Natural killer cell (primary cell): ENCODE measurements at regions not wholly inside any gene's neighbourhood (a gene's known extent, or its start where the extent isn't known, plus 50 kb on each side); places are given as distances from the start of the nearest gene placed in this dataset.

Source experiments
- ATAC-seq, 3 donors: fragments of 150-1000 bp in 2 of 3; fragments of 200-7000 bp in 1 of 3; cut with Tn5 transposase; 1 replicate in 1 of 3; 2 replicates in 2 of 3; pipeline ENCODE4 v1.10.0; 2021; ENCODE audit warnings: mild to moderate bottlenecking in 2 of 3, moderate library complexity in 2 of 3
- DNase-seq, 2 donors: peaks; one replicate each; pipeline versions ENCODE4 v3.0.0 to v3.0.0-alpha.2; 2013 to 2021; ENCODE audit warnings: mixed read lengths in 1 of 2
- H3K27ac ChIP-seq: one replicate; pipeline ENCODE4 v1.5.1; 2013; ENCODE audit warnings: mild to moderate bottlenecking, low read length
- H3K27me3 ChIP-seq: one replicate; pipeline ENCODE4 v1.6.1; 2013; ENCODE audit warnings: low read length; ENCODE audit not compliant: control insufficient read depth, insufficient read depth
- H3K36me3 ChIP-seq: one replicate; pipeline ENCODE4 v1.6.1; 2013; ENCODE audit warnings: low read length; ENCODE audit not compliant: control insufficient read depth, insufficient read depth
- H3K4me1 ChIP-seq: one replicate; pipeline ENCODE4 v1.6.1; 2013; ENCODE audit warnings: low read length; ENCODE audit not compliant: control insufficient read depth, insufficient read depth
- H3K4me3 ChIP-seq: one replicate; pipeline ENCODE4 v1.5.1; 2013; ENCODE audit warnings: low read length
- H3K9me3 ChIP-seq: one replicate; pipeline ENCODE4 v1.6.1; 2013; ENCODE audit warnings: low read length; ENCODE audit not compliant: control insufficient read depth, insufficient read depth
- H3K27ac Mint-ChIP-seq, 2 donors: one replicate each; pipeline ENCODE4 v1.8.0; 2022; ENCODE audit warnings: mild to moderate bottlenecking in 2 of 2, mixed read lengths in 2 of 2, moderate library complexity in 1 of 2
- H3K27me3 Mint-ChIP-seq, 2 donors: one replicate each; pipeline ENCODE4 v1.8.0; 2022; ENCODE audit warnings: low read depth in 2 of 2, mixed read lengths in 2 of 2
- H3K36me3 Mint-ChIP-seq: one replicate; pipeline ENCODE4 v1.8.0; 2022; ENCODE audit warnings: mixed read lengths
- H3K4me1 Mint-ChIP-seq, 2 donors: one replicate each; pipeline ENCODE4 v1.8.0; 2022; ENCODE audit warnings: mixed read lengths in 2 of 2
- H3K4me3 Mint-ChIP-seq: one replicate; pipeline ENCODE4 v1.8.0; 2022; ENCODE audit warnings: mild to moderate bottlenecking, moderate library complexity, mixed read lengths
- H3K9me3 Mint-ChIP-seq, 2 donors: one replicate each; pipeline ENCODE4 v1.8.0; 2022; ENCODE audit warnings: mixed read lengths in 2 of 2
- WGBS: methylation state at CpG from one replicate; pipeline ENCODE4 v1.1.7; 2013; ENCODE audit warnings: missing lambda C conversion rate; ENCODE audit not compliant: insufficient coverage; 5-methylcytosine and 5-hydroxymethylcytosine counted together
- intact Hi-C: fragments of 100-400 bp; cut with micrococcal nuclease; formaldehyde crosslinking; loops from one replicate; pipeline ENCODE4 v1.14.2; 2022
- TF ChIP-seq, protein P1 (sequence below): fragments of 200-600 bp; IDR thresholded peaks from one replicate; pipeline ENCODE4 v1.8.0; 2022; ENCODE audit warnings: antibody characterized with exemption

DNA sequence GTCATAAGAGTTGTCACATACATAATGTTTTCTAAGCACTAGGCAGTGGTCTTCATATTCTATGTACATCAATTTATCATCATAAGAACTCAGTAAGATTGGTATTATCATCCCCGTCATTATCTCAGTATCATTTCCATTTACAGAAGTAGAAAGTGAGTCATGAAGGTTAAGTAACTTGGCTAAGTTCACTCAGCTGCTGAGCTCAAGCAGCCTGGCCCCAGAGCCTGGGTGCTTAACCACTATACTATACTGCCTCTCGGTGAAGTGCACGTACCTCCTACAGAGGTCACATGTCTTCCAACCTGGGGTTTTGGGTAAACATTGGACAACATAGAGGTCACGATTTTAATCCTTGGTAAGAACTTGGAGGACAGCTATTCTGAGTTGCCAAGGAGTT is 161.5 kb upstream of the GATB start:
- Histone ChIP-seq H3K9me3 (no peaks in the 10 kb centered on the region), H3K36me3 (no peaks in the 10 kb centered on the region), H3K27me3 (no peaks in the 10 kb centered on the region), H3K4me3 (no peak overlapping the region), H3K4me1 (no peaks in the 10 kb centered on the region), H3K27ac (no peak overlapping the region)
- H3K4me1 Mint-ChIP-seq = no peaks in the 10 kb centered on the region
- no peak for ATAC-seq
- 81% methylated on average over 3 of the region's 4 CpGs for WGBS
- H3K27me3 Mint-ChIP-seq = peaks cover 30 to 47% of the 10 kb centered on the region in 2 donors
- TF ChIP-seq, protein P1, sequence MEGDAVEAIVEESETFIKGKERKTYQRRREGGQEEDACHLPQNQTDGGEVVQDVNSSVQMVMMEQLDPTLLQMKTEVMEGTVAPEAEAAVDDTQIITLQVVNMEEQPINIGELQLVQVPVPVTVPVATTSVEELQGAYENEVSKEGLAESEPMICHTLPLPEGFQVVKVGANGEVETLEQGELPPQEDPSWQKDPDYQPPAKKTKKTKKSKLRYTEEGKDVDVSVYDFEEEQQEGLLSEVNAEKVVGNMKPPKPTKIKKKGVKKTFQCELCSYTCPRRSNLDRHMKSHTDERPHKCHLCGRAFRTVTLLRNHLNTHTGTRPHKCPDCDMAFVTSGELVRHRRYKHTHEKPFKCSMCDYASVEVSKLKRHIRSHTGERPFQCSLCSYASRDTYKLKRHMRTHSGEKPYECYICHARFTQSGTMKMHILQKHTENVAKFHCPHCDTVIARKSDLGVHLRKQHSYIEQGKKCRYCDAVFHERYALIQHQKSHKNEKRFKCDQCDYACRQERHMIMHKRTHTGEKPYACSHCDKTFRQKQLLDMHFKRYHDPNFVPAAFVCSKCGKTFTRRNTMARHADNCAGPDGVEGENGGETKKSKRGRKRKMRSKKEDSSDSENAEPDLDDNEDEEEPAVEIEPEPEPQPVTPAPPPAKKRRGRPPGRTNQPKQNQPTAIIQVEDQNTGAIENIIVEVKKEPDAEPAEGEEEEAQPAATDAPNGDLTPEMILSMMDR = no peak
- no peak overlapping the region for H3K4me3 Mint-ChIP-seq
- no peak for DNase-seq
- H3K27ac Mint-ChIP-seq = no peak overlapping the region
- H3K36me3 Mint-ChIP-seq = no peaks in the 10 kb centered on the region
- intact Hi-C loops = no loop called here
- H3K9me3 Mint-ChIP-seq = peaks cover 0 to 2% of the 10 kb centered on the region in 2 donors

DNA sequence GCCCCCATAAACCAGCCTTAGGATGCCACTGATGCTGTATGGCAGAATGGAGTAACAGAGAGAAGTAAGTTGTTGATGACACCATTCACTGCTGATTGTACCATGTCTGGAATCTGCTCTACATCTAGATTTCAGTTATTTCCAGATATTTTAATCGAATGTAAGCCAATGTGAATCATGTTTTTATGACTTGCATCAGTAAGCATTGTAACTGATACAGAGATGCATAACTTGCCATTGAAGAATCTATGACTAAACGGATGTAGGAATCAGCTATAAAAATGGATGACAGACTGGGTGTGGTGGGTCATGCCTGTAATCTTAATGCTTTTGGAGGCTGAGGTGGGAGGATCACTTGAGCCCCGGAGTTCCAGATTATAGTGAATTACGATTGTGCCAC is 161.0 kb upstream of the GATB start:
- Mint-ChIP-seq H3K4me1 (no peaks in the 10 kb centered on the region), H3K27me3 (peaks cover 29 to 42% of the 10 kb centered on the region in 2 donors), H3K4me3 (no peak overlapping the region), H3K27ac (no peak overlapping the region), H3K36me3 (no peaks in the 10 kb centered on the region), H3K9me3 (peaks cover 0 to 2% of the 10 kb centered on the region in 2 donors)
- intact Hi-C loops = no loop called here
- Histone ChIP-seq H3K27ac (no peak overlapping the region), H3K4me3 (no peak overlapping the region), H3K4me1 (no peaks in the 10 kb centered on the region), H3K36me3 (no peaks in the 10 kb centered on the region), H3K27me3 (no peaks in the 10 kb centered on the region), H3K9me3 (no peaks in the 10 kb centered on the region)
- TF ChIP-seq, protein P1 = no peak
- 92% methylated on average over 4 of the region's 4 CpGs for WGBS
- no peak for ATAC-seq
- no peak for DNase-seq

DNA sequence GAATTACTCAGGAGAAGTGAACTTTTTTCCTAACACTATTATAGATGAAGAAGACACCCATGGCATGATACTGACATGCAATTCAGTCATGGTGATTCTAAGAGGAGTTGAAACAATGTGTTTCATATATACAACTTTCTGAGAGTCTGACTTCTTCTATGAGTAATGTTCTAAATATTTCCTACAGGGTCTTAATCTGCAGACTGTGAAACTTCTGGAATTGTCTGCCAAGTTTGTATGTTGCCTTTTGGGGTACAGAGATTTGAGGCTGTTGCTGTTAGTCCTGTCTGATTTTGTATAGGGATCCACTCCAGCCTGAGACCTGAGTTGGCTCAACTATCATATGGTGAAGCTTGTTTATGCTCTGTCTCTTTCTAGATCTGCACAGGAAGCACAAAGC is 160.6 kb upstream of the GATB start:
- Mint-ChIP-seq H3K36me3 (no peaks in the 10 kb centered on the region), H3K4me3 (no peak overlapping the region), H3K9me3 (no peaks in the 10 kb centered on the region), H3K4me1 (no peaks in the 10 kb centered on the region), H3K27ac (no peak overlapping the region), H3K27me3 (peaks cover 24 to 38% of the 10 kb centered on the region in 2 donors)
- Histone ChIP-seq H3K4me3 (no peak overlapping the region), H3K36me3 (no peaks in the 10 kb centered on the region), H3K4me1 (no peaks in the 10 kb centered on the region), H3K9me3 (no peaks in the 10 kb centered on the region), H3K27ac (no peak overlapping the region), H3K27me3 (no peaks in the 10 kb centered on the region)
- intact Hi-C loops = no loop called here
- TF ChIP-seq, protein P1 = no peak
- ATAC-seq (no peak), DNase-seq (no peak)

DNA sequence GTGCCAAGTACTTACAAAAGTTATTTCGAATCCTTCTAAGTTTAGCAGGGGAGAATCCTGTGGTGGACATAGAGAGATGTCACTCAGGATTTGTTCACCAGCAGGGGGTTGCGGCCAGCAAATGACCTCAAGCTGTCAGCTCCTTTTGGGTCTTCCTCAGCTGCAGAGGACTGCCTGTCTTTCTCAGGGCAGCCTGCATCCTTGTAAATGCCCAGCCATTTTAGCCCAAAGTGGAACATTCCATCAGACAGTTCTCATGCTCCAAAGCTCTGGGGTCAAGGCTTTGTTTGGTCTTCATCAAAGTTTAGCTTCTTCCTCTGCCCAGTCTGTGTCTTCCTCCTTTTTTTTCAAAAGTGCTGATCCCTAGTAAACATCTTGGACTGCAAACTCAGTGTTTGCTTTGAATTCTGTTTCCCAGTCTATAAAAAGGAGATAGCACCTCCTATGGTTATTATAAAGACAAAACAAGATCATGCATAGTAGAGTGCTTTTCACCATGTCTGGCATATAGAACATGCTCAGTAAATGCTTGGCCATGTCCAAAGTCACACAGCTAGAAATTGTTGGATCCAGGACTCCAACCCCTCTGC is 156.4 kb upstream of the GATB start:
- ATAC-seq (no peak), DNase-seq (no peak)
- Mint-ChIP-seq H3K4me3 (no peak overlapping the region), H3K9me3 (no peaks in the 10 kb centered on the region), H3K27me3 (peaks cover 13 to 23% of the 10 kb centered on the region in 2 donors), H3K4me1 (no peaks in the 10 kb centered on the region), H3K27ac (no peak overlapping the region), H3K36me3 (no peaks in the 10 kb centered on the region)
- no peak overlapping the region for H3K4me3 ChIP-seq
- H3K27ac ChIP-seq = no peak overlapping the region
- no peaks in the 10 kb centered on the region for H3K4me1 ChIP-seq
- TF ChIP-seq, protein P1 = no peak
- no peaks in the 10 kb centered on the region for H3K36me3 ChIP-seq
- no peaks in the 10 kb centered on the region for H3K27me3 ChIP-seq
- WGBS = 93% methylated on average over 2 of the region's 2 CpGs
- H3K9me3 ChIP-seq = no peaks in the 10 kb centered on the region
- intact Hi-C loops = no loop called here
